Stimulated activated CD8-positive, alpha-beta memory T cell treated with anti-CD3 and anti-CD28 coated beads, Interleukin-7, amount 100 ng/mL, for 48 hours (primary cell): ENCODE measurements at regions not wholly inside any gene's neighbourhood (a gene's known extent, or its start where the extent isn't known, plus 50 kb on each side); places are given as distances from the start of the nearest gene placed in this dataset.
"Not testable (repeated sequence)": the region's sequence is repeated elsewhere in the genome, so short reads cannot be mapped to it uniquely, and the experiment has no call there.

Experiments used
- DNase-seq, 2 donors: peaks; one replicate each; pipeline ENCODE4 v3.0.0-alpha.2; 2020; ENCODE audit warnings: low read depth in 1 of 2; ENCODE audit errors: extremely low read depth in 1 of 2

- DNase-seq: no peak
Observed at GRCh38 chr5:115439639-115440038, 104.9 kb downstream of the FEM1C start.

GRCh38 chr5:115439042-115439441 is 105.5 kb downstream of the FEM1C start:
- DNase-seq: no peak

- DNase-seq: no peak
Observed at GRCh38 chr5:115435778-115436712, 108.5 kb downstream of the FEM1C start.

- DNase-seq: no peak
Observed at GRCh38 chr5:115435065-115435777, 109.4 kb downstream of the FEM1C start.

- DNase-seq: no peak
Observed at GRCh38 chr5:115433918-115434317, 110.7 kb downstream of the FEM1C start.

- DNase-seq: no peak
Observed at GRCh38 chr5:115432691-115433090, 111.9 kb downstream of the FEM1C start.

GRCh38 chr5:115431116-115431515 is 113.5 kb downstream of the FEM1C start:
- no peak for DNase-seq

- DNase-seq: no peak
Observed at GRCh38 chr5:115430374-115430773, 114.2 kb downstream of the FEM1C start.

- DNase-seq: no peak
Observed at GRCh38 chr5:115429345-115429940, 115.1 kb downstream of the FEM1C start.

GRCh38 chr5:115428676-115429075 is 115.9 kb downstream of the FEM1C start:
- no peak for DNase-seq

GRCh38 chr5:115428248-115428647 is 116.3 kb downstream of the FEM1C start:
- no peak for DNase-seq

- no peak for DNase-seq
Observed at GRCh38 chr5:115424446-115424845, 120.1 kb downstream of the FEM1C start.

- DNase-seq: no peak
Observed at GRCh38 chr5:115424030-115424429, 120.5 kb downstream of the FEM1C start.

- no peak for DNase-seq
Observed at GRCh38 chr5:115423541-115423940, 121.0 kb downstream of the FEM1C start.

- no peak for DNase-seq
Observed at GRCh38 chr5:115423051-115423450, 121.5 kb downstream of the FEM1C start.

GRCh38 chr5:115420812-115421211 is 123.8 kb downstream of the FEM1C start:
- DNase-seq: not testable (repeated sequence)

- no peak for DNase-seq
Observed at GRCh38 chr5:115419846-115420585, 123.6 kb upstream of the CCDC112 start.

- no peak for DNase-seq
Observed at GRCh38 chr5:115418788-115419187, 122.3 kb upstream of the CCDC112 start.

GRCh38 chr5:115417076-115417475 is 120.6 kb upstream of the CCDC112 start:
- DNase-seq: no peak

GRCh38 chr5:115415143-115415491 is 118.7 kb upstream of the CCDC112 start:
- DNase-seq: no peak
